ENCODE measurements at regions not wholly inside any gene's neighbourhood (a gene's known extent, or its start where the extent isn't known, plus 50 kb on each side); places are given as distances from the start of the nearest gene placed in this dataset.

DNA sequence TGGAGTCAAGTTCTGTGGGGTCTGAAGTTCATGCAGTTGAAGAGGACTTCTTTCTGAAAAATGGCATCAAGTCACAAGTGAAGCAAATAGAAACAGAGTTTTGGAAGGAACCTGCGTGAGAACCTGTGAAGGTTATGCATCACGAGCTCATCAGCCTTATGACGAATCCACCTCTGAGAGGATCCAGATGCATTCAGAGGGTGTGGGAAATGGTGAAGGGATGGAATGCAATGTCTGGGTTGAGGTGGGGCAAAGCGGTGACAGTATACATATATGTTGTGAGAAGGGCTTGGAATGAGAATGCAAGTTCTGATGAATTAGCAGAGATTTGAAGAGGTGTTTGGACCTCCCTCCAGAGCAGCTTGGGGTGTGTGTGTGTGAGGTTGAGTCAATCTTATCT lies 382.1 kb upstream of the TBL1XR1 start:
- no peak for DNase-seq

DNA sequence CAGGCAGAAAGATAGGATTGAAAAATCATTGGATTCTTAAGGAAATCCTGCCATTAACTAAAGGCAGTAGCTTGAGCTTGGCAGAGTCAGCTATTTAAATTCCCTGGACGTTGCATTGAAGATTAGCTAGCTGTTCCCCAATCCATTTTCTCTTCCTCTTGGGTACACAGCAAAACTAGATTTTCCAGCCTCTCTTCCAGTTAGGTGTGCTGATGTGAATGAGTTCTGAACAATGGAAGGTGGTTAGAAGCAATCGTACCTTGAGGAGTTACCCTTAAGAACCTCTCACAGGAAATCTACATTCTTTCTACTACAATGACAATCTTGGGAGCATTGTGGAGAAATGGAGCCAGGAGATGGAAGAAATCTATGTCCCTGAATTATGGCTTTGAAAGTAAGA lies 383.2 kb upstream of the TBL1XR1 start:
- no peak for DNase-seq

DNA sequence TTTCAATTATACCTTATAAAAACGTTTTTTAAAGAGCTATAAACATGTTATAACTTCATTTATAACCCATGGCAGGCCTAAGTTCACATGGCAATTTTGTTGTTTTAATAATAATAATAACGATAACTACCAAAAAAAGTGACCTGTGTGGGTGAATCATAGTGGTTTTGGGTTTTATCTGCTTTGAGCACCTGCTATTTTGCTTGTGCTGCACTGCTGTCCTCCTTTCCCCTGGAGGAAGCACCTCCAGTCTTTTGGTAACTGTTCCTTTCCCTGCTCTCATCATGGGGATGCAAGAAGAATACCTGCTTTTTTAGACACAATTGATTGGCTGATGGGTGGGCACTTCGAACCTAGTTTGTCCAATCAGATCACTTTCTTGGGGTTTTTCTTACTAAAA lies 388.0 kb upstream of the TBL1XR1 start:
- DNase-seq: no peak

DNA sequence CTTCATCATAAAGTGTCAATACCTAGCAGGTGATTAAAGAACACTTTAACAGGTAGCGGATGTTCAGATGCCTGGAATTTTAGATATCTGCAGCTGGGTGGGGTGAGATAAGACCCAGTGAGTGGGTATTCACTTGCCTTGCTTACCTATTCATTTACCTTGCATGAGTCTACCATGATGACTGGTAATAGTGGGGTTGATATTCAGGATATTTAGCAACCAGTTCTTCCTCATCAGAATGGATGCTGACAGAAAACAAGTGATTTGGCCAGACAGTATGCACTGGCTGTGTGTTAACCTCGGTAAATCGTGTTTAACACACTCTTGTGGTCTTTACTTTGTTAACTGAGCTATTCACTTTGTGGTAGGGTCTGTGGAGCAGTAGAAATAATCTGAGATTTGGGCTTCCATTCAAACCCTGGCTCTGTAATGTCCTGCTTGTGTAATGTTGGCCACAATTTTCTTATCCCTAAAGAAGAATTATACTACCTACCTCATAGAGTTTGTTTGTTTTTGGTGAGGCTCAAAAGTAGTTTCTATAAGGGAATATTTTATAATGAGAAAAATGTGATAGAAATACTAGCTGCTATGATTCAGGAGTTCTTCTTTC lies 391.9 kb upstream of the TBL1XR1 start:
- DNase-seq: no peak

DNA sequence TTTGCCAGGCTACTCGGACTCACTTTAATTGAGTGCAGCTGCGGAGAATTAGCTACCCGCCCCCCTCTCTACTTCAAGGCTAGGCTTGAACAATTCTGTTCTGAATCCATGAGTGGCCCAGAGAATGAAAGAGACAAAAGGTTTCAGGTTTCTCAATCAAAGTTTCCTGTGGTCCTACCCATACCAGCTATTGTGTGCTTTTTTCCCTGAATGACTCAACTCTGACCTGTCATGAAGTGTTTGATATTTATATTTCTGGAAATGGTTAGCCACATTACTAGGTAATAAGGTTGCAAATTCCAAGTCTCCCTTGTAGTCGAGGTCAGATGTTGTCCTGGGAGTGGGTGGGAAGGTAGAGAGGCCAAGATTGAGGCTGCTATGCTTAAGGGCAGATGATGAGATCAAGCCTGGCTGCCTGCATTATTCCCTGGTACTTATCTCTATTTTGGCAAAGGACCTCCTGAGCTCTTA lies 392.7 kb upstream of the TBL1XR1 start:
- DNase-seq: no peak

DNA sequence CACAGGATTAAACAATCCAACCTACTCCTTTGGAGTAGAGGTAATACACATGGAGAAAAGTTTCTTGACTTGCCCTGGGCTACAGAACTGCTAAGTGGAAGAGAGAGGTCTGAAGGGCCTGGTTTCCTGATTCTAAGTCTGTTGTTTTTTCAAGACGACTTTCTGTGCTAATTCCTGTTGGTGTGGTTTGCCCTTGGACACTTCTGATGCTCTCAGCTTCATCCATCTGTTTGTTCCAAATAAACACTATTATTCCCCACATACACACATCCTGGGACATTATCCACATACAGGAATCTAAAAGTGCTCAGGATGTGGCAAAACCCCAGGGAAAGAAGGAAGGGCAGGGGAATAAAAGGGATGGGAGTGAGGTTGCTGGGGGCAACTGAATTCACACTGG lies 393.5 kb upstream of the TBL1XR1 start:
- DNase-seq: no peak

DNA sequence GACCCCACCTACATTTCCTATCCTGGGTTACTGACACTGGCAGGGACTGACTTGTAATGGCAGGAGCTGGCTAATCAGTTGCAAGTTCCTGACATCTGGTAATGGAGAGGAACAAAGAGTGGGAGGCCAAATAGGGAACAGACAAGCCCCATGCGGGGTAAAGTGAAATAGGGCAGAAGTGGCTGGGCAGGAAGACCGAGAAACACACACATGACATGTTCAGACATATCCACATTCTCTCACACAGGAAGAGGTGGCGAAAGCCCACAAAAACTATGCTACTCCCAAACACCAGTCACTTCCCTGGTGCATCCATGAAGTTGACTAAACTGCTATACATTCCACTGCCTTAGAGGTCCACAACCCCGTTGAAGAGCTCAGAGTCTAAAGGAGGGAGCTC lies 394.1 kb upstream of the TBL1XR1 start:
- no peak for DNase-seq

DNA sequence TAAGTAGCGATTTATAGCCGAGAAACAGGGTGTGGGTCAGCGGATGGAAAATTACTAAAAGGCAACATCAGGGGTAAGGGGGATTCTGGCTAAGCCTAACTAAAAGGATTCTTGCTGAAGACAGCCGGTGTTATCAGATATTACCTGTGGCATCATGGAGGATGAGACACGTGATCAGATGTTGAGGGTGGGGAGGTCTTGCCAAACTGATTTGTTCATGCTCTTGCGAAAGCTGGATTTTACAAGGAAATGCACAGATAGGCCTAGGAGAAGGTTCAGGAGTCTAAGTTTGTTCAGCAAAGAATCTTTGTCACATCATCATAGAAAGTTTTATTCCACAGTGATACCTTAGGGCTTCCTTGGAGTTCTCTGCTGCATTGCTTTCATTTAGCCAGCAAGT lies 396.8 kb upstream of the TBL1XR1 start:
- DNase-seq: no peak

DNA sequence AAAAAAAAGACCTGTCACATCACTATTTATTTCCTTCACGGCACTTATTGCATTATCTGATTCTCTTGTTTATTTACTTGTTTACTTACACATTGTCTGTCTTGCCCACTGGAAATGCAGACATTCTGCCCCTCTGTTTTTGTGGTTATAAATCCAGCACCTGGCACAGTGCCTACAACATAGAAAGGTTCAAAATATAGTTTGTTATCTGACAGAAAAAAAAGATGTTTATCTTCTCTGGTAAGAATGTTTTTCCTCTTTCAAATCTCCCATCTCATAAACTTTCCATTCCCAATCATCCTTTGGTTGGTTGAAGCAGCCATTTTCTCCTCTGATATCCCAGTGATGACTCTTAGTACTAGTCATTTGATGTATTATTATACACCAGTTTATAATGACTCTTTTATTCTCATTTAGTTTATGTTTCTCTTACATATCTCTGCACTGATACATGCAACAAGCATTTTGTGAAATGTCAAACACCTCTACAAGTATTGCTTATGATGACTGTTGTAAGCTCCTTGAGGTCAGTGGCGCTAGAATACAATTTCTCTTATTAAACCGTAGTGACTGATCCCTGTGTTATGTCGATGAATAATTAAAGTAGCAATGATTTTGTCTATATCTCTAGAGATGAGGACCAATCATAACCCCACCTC lies 398.4 kb upstream of the TBL1XR1 start:
- DNase-seq: no peak

DNA sequence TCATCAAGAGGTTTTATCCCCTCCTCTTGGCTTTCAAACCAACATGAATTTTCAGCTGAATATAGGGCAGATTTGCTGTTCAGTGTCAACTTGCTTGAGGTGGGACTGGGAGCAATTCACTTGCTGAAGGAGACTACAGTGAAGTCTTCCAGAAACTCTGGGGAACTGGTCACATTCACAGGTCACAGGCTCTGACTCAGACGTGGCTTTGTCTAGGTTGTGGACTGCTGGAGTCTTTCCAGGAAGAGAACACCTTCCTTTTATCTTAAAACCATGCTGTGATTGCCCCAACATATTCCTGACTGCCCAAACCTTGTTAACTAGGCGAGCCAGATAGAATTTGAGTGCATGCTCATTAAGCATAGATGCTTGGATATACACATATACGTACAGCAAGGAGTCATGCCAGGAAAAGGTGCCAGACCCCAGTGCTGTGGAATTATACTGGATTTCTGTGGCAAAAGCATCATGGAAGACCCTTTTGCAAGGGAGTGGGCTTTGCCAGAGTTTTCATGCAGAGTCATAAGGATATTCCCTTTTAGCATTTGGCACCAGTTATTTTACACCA lies 399.1 kb upstream of the TBL1XR1 start:
- no peak for DNase-seq

DNA sequence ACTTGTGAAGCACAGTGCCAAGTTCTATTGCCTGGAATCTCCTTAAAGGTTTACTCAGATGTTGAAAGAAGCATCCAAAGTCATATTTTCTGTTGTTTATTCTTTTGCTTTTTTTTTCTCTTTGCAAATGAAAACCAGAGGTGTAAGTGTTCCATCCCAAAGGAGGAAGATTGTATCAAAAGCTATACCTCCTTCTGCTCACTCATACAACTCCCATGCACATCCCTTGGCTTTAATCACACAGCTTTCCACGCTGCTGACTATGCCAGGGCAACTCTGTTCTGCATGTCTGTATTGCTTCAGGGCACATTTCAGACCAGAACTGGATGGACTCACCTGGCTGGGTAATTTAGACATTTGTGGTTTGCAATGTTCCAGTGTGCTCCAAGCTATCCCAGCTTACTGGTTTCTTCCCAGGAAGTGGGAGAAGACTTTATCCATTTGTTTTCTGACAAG lies 399.6 kb upstream of the TBL1XR1 start:
- no peak for DNase-seq

DNA sequence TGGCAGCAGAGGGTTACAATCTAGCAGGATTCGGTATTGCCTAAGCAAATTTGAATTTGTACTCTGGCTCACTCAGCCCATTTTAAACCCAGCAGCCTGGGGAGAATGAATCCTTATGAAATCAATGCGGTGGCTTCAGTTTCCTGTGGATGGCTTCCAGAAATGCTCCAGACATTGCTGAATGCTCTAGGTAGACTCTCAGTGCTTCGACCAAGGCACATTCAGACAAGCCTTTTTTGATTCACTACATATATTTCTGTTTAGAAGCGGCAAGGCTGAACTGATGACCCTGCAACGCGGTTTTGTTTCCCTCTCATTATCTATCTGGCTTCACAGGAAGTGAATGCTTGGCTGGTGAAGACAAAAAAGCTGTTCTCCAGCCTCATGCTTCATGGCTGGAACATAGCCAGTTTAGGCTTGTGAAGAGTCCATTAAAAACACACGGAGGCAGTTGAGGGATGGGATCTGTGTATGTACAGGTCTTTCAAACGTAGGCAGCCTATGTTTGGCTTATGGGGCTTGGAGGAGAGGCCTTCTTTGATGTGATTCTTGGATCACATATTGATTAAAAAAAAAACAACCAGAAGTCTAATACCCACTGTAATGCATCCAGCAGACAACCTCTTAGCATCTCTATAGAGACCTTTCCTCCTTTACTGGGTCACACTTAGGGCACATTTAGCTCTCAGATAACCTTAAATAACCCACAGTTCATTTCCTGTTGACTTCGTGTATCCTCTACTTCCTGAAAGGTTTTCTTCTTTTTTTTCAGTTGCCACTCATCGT lies 400.2 kb upstream of the TBL1XR1 start:
- DNase-seq: peak; percentile 33 to 64

DNA sequence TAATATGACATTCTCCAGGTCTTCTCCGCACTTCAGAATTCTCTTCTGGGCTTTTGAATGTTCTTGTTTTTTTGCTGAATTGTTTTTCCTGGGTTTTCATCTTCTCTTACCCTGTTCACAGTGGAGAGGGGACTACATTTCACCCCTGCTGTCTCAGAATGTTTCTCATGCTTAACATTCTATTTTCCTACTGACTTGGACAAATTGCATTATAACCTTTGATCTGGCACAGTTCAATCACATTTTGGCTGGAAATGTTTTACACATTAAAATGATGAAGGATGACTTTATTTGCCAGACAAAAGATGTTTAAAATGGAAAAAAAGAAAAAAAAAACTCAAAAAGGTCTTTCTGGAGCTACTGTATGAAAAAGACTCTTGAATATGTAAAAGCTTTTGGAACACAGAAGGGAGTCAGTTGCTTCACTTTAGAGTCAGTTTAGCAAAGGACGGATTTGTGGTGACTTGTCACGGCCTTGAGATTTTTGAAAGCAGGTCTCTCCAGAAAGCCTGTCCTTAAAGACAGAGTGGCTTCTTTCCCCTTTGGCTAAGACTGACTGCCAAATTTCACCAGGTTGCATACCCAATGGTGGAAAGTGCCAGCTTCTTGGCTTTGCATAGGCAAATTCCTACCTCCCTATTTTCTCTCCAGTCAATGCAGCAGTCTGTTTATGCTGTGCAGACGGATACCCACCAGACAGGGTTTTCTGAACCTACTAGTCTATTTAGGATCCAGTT lies 401.0 kb upstream of the TBL1XR1 start:
- no peak for DNase-seq

DNA sequence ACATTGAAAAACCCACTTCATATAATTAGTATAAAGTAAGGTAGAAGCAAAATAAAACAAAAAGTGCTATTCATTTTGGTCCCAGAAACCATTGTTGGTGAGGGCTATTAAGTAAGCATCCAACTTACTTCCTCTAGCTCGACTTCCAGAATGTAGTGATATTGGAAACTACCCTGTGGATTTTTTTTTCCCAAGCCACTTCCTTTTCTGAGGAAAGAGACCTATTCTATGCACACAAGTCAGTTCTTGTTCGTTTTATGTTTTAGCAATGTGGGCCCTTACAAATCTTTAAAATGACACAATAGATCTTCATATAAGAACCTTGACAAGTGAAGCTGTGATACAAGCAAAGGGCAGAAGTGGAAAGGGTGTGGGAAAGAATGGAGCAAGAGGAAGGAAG lies 402.0 kb upstream of the TBL1XR1 start:
- DNase-seq: no peak

DNA sequence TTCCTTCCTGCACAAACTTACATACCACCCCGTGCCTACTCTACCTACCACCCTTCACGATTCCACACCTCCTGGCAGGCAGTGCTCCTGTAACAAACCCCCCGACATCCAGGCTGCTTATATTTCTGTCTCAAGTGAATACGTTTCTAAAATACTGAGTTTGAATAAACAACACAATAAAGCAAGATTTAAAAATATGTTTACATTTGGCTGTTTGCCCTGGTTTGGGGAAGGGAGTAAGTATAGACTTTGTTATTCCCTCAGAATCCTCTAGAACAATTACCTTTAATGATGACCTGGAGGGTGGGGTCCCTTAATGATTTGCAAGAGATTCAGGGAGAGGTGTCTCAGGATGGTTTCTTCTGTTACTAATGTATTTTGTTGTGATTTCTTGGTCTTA lies 402.6 kb upstream of the TBL1XR1 start:
- no peak for DNase-seq

DNA sequence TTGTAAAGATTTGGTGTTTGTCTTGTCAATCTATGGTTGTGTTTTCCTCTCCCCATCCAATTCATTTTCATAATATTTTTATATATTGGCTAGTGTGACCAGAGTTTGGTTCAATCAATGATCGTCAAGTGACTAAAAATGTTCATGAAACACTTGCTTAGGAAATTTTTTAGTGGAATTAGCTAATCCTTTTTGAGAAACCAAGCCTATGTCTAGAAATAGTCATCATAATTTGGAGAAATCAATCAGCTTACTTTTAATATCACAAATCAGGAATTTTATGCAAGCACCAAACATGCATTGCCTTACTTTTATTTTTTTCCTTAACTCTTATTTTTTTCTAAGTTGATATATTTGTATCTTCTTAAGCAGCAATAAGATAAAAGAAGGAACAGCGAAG lies 403.1 kb upstream of the TBL1XR1 start:
- DNase-seq: no peak

DNA sequence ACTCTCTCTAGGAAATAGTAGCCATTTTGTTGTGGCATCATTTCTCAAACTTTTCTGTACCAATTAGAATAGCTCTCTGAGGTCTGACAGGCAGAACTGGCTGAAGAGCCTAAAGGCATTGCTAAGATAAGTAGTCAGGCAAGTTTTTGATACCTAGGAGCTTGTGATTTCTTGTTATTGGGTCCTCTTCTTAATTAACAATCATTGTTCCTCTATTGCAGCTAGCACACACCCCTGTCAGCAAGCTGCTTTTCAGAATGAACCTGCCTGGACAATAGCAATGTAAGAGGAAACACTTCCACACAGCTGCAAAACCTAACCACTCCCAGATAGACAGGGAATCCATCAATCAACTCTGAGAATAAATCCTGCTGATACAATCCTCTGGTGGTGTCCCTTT lies 403.9 kb upstream of the TBL1XR1 start:
- DNase-seq: no peak

DNA sequence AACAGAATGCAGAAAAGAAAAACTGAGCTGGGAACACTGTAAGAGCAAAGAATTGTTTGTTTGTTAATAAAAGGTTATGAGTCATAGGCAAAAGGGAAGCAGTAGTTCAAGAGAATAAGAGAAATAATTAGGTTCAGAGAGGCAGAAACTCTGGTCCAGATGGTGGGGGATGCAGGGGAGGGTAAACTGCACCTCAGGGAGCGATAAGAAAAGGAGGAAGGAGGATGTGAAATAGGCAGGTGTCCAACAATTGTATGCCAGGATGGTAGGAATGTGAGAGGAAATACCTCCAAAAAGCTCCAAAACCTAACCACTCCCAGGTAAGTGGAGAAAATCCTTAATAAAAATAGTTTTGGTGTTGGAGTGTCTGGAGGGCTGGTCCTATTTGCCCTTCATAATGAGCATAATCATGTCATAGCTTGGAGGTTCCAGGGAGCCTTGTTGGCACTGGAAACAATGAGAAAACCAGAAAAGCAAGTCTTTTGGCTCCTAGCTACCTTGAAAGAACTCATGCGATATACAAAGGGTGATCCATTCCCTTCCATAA lies 405.4 kb upstream of the TBL1XR1 start:
- DNase-seq: no peak

DNA sequence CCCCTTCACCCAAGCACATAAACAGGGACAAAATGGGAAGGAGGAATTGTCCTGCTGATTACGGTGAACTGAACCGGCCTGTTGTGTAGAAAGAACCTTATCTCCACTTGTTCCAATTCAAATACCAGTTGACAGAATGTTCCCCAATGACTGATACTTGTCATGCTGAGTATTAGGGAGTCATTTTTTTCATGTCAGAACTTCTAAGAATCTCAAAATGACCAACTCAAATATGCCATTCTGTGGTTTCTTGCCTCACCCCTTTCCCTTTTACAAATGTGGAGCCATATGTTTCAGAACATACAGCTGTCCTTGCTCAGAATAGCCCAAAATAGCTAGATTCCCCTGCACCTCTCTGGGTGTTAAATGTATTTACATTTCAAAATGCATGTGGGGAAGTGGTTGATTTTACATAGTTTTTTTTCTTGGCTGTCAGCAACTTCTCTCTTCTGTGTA lies 405.9 kb upstream of the TBL1XR1 start:
- DNase-seq: no peak

DNA sequence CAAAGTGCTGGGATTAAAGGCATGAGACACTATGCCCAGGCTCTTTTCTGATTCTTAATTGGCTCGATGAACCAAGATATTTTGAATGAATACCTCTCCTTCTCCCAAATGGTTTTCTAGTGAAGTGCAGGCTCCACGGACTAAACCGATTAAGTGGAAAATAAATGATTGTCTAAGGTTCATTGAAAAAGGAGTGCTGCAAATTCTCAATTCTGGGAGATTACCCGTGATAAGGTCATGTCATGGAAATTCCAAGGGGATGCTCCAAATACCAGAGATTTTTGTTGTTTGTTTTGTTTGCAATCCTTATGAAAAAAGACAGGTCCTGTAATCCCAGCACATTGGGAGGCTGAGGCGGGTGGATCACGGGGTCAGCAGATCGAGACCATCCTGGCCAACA lies 406.9 kb upstream of the TBL1XR1 start:
- DNase-seq: no peak

DNA sequence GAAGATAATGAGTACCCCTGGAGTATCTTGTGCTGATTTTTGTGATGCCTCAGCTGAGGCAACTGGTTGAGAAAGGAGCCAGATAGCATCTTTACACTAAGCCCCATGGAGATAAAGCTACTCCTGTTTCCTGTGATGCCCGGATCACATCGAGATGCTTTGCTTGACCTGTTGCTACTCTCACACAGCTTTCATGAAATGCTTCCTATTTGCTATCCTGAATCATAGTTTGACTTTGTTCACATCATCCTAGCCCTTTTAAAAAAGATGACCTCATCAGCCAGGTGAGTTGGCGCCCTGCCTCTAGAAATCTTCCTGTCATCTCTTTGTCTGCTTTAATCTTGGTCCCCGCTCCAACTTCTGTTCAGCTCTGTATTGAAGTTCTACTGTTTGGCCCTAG lies 409.6 kb upstream of the TBL1XR1 start:
- no peak for DNase-seq

DNA sequence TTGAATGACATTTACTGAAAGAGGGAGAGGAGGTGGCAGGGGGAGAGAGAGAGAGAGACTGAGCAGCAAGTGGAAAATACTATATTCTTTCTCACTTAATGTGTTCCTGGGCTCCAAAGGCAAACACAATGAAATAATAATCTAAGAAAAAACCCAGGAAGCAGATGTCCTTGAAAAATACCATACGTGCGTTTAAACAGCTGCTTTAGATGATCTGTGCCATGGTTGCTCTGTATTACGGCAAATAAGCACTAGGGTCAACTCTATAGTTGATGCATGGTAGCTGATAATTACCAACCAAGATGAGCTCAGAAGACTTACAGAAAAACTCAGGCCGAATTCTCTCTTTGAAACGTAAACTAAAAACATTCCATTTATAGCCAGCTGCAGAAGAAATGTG lies 410.3 kb upstream of the TBL1XR1 start:
- DNase-seq: no peak

DNA sequence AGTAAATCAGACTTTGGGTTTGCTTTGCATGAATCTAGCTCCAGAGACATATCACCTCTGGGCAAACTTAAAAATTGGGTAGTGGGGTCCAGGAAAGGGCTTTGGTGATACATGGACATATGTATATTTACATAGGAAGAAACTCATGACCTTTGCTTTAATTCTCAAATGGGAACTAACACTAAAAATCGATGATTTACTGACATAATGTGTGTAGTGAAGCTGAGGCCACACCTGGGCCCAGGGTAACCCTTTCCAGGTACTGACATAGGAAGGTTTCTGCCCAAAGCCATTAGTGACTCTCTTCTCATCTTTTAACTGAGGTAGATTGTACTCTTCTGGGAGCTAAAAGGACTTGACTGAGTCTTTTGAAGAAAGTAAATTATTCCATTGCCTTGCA lies 411.2 kb upstream of the TBL1XR1 start:
- DNase-seq: no peak
